ENCODE measurements at regions not wholly inside any gene's neighbourhood (a gene's known extent, or its start where the extent isn't known, plus 50 kb on each side); places are given as distances from the start of the nearest gene placed in this dataset.

DNA sequence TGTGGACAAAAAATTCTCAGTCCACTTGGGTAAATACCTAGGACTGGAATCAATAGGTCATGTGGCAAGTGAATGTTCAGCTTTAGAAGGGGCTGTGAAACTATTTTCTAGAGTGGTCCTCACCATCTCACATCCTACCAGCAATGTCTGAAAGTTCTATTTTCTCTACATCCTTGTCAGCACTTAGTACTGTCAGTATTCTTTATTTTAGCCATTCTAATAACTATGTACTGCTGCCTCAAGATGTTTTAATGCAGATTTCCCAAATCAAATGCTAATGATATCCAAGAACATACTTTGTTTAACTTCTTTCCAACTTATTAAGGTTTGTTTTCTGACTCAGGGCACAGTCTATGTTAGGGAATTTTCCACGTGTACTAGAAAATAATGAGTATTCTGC is 317.0 kb downstream of the BRD1 start:
- 82 to 100% (median 87%) methylated on average over 1 of the region's 1 CpG for WGBS, 5 donors
- Histone ChIP-seq H3K4me1 (no peaks in the 10 kb centered on the region), H3K27ac (no peak overlapping the region), H3K4me3 (no peak overlapping the region), H3K27me3 (peaks cover 0 to 3% (median 0%) of the 10 kb centered on the region in 3 donors), H3K36me3 (no peaks in the 10 kb centered on the region), H3K9me3 (peaks cover 0 to 19% (median 16%) of the 10 kb centered on the region in 4 donors)
- intact Hi-C loops (cut with DNase I; ENCODE audit: low total_unique reads) = no loop called here
- TF ChIP-seq POLR2A (IDR thresholded peaks at IDR 0.05) (no peak), EP300 (IDR thresholded peaks at IDR 0.05) (no peak), POLR2AphosphoS5 (IDR thresholded peaks at IDR 0.05) (no peak)
- TF ChIP-seq, protein P1, sequence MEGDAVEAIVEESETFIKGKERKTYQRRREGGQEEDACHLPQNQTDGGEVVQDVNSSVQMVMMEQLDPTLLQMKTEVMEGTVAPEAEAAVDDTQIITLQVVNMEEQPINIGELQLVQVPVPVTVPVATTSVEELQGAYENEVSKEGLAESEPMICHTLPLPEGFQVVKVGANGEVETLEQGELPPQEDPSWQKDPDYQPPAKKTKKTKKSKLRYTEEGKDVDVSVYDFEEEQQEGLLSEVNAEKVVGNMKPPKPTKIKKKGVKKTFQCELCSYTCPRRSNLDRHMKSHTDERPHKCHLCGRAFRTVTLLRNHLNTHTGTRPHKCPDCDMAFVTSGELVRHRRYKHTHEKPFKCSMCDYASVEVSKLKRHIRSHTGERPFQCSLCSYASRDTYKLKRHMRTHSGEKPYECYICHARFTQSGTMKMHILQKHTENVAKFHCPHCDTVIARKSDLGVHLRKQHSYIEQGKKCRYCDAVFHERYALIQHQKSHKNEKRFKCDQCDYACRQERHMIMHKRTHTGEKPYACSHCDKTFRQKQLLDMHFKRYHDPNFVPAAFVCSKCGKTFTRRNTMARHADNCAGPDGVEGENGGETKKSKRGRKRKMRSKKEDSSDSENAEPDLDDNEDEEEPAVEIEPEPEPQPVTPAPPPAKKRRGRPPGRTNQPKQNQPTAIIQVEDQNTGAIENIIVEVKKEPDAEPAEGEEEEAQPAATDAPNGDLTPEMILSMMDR (IDR thresholded peaks at IDR 0.05) = no peak
- no peak for DNase-seq

DNA sequence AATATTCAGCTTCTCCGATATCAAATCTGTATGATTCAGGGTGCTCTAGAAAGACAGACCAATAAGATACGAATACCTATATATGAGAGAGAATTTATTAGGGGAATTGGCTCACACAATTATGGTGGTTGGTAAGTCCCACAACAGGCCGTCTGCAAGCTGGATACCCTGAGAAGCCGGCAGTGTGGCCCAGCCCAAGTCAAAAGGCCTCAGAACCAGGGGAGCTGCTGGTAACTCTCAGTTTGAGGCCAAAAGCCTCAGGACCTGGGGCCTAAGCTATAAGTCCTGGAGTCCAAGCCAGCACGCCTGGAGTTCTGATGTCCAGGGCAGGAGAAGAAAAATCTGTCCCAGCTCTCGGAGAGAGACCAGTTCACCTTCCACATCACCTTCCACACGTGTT is 318.7 kb downstream of the BRD1 start:
- Histone ChIP-seq H3K27me3 (no peaks in the 10 kb centered on the region), H3K4me3 (no peak overlapping the region), H3K36me3 (no peaks in the 10 kb centered on the region), H3K9me3 (peaks cover 0 to 19% (median 16%) of the 10 kb centered on the region in 4 donors), H3K4me1 (no peaks in the 10 kb centered on the region), H3K27ac (no peak overlapping the region)
- TF ChIP-seq EP300 (IDR thresholded peaks at IDR 0.05) (no peak), POLR2A (IDR thresholded peaks at IDR 0.05) (no peak), POLR2AphosphoS5 (IDR thresholded peaks at IDR 0.05) (no peak)
- TF ChIP-seq, protein P1 (IDR thresholded peaks at IDR 0.05) = no peak
- peak in 1 of 2 donors; percentile 2 for DNase-seq
- intact Hi-C loops (cut with DNase I; ENCODE audit: low total_unique reads) = no loop called here
- WGBS, 5 donors = 78 to 92% (median 86%) methylated on average over 7 of the region's 7 CpGs

DNA sequence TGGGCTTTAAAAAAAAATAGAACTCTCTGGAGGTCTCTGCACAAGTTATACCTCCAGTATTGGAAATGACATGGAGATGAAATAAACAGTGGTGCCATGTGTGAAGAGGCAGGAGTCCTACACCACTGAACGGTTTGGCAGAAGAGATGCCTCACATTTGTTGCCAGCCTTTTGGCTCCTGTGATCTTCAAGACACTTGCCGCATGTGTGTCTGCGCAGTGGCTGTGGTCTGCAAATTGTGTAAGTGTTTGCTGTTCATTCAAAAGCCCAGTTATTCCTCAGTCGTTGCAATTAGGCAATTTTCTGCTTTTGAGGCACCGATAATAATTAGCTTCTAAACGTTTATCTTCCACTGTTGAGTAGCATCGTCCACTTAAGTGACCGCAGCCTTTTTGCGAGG is 319.1 kb downstream of the BRD1 start:
- TF ChIP-seq POLR2A (IDR thresholded peaks at IDR 0.05) = no peak
- TF ChIP-seq, protein P1 (IDR thresholded peaks at IDR 0.05) = no peak
- no peak for TF ChIP-seq EP300 (IDR thresholded peaks at IDR 0.05)
- no peak for TF ChIP-seq POLR2AphosphoS5 (IDR thresholded peaks at IDR 0.05)
- DNase-seq = no peak
- Histone ChIP-seq H3K27me3 (no peaks in the 10 kb centered on the region), H3K27ac (no peak overlapping the region), H3K36me3 (no peaks in the 10 kb centered on the region), H3K9me3 (peaks cover 0 to 19% (median 16%) of the 10 kb centered on the region in 4 donors), H3K4me1 (no peaks in the 10 kb centered on the region), H3K4me3 (no peak overlapping the region)
- WGBS, 5 donors = 85 to 92% (median 89%) methylated on average over 9 of the region's 9 CpGs
- intact Hi-C loops (cut with DNase I; ENCODE audit: low total_unique reads) = no loop called here

DNA sequence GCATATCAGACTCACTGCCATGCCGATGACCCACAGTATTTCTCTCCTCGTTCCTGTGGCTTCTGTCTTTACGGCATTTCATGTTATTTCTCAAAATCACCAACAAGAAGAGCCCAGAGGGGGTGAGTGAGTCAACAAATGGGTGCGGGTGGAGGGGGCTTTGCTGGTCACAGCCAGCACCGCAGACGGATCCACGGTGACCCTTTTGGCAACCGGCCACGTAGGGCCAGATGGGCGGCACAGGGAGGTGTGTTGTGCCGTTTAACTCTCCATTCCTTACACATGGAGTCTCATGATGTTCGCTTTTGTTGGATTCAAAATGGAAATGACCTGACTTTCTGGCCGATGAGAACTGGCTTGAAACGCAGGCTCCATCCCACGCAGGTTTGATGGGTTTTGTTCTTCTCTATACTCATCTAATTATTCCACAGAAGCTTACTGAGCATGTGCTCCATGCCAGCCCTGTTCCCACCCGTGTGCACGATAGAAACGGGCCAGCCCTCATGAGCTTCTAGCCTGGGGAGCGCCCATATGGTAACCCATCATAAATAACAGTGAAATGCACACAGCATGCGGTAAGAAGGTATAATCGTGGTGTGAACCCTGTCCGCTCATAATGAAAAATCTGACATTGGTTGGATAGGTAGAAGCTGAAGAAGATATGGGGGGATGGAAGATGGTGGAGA is 319.9 kb downstream of the BRD1 start:
- H3K9me3 ChIP-seq = peaks cover 0 to 19% (median 16%) of the 10 kb centered on the region in 4 donors
- 89 to 94% (median 92%) methylated on average over 22 of the region's 22 CpGs for WGBS, 5 donors
- H3K4me1 ChIP-seq = no peaks in the 10 kb centered on the region
- H3K27ac ChIP-seq = no peak overlapping the region
- no peaks in the 10 kb centered on the region for H3K27me3 ChIP-seq
- H3K36me3 ChIP-seq = no peaks in the 10 kb centered on the region
- no peak overlapping the region for H3K4me3 ChIP-seq
- intact Hi-C loops (cut with DNase I; ENCODE audit: low total_unique reads) = no loop called here
- TF ChIP-seq POLR2AphosphoS5 (IDR thresholded peaks at IDR 0.05) = no peak
- TF ChIP-seq EP300 (IDR thresholded peaks at IDR 0.05) = no peak
- no peak for TF ChIP-seq POLR2A (IDR thresholded peaks at IDR 0.05)
- TF ChIP-seq, protein P1 (IDR thresholded peaks at IDR 0.05) = no peak
- DNase-seq = peak in 1 of 2 donors; percentile 18
